BLaER1 treated with 17β-estradiol and CSF1 and Interleukin-3, amounts not matched to agents 10 nM and 100 nM (cell line): ENCODE measurements at regions not wholly inside any gene's neighbourhood (a gene's known extent, or its start where the extent isn't known, plus 50 kb on each side); places are given as distances from the start of the nearest gene placed in this dataset.
"Not testable (repeated sequence)": the region's sequence is repeated elsewhere in the genome, so short reads cannot be mapped to it uniquely, and the experiment has no call there.

ENCODE experiments used
- H3K27ac ChIP-seq, 11 experiments: shearing (Covaris generic); formaldehyde crosslinking; 2 replicates each; pipeline ENCODE4 v1.8.1; 2022
- H3K27me3 ChIP-seq, 11 experiments: shearing (Covaris generic); formaldehyde crosslinking; 2 replicates each; pipeline ENCODE4 v1.8.1; 2022
- H3K36me3 ChIP-seq, 11 experiments: shearing (Covaris generic); formaldehyde crosslinking; 2 replicates each; pipeline ENCODE4 v1.8.1; 2022
- H3K4me1 ChIP-seq, 10 experiments: shearing (Covaris generic); formaldehyde crosslinking; 2 replicates each; pipeline ENCODE4 v1.8.1; 2022
- H3K4me2 ChIP-seq, 11 experiments: shearing (Covaris generic); formaldehyde crosslinking; 2 replicates each; pipeline ENCODE4 v1.8.1; 2022
- H3K4me3 ChIP-seq, 10 experiments: shearing (Covaris generic); formaldehyde crosslinking; 2 replicates each; pipeline ENCODE4 v1.8.1; 2022
- H3K9ac ChIP-seq, 11 experiments: shearing (Covaris generic); formaldehyde crosslinking; 2 replicates each; pipeline ENCODE4 v1.8.1; 2022
- H3K9me3 ChIP-seq, 11 experiments: shearing (Covaris generic); formaldehyde crosslinking; replicated peaks in 1 of 11; 2 replicates each; pipeline ENCODE4 v1.8.1; 2022
- H4K20me1 ChIP-seq, 11 experiments: shearing (Covaris generic); formaldehyde crosslinking; 2 replicates each; pipeline ENCODE4 v1.8.1; 2022
- Cebpa-rat ChIP-seq, 11 experiments: shearing (Covaris generic); IDR thresholded peaks; 2 replicates each; pipeline ENCODE4 v1.8.1; 2022

DNA sequence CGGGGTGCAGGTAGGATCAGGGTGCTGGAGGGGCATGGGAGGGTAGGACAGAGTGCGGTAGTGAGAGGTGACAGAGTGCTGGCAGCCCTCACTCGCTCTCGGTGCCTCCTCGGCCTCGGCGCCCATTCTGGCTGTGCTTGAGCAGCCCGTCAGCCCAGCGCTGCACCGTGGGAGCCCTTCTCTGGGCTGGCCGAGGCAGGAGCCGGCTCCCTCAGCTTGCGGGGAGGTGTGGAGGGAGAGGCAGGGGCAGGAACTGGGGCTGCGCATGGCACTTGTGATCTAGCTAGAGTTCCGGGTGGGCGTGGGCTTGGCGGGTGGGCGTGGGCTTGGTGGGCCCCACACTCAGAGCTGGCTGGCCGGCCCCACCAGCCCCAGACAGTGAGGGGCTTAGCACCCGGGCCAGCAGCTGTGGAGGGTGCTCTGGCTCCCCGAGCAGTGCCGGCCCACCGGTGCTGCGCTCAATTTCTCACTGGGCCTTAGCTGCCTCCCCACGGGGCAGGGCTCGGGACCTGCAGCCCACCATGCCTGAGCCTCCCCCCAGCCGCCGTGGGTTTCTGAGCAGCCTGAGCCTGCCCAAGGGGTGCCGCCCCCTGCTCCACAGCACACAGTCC, 112.8 kb upstream of the DUSP22 start:
- H3K4me2 ChIP-seq, result peak overlapping the region in 5 of 11 experiments; percentile 6 to 93 (median 82); a peak in 5 of 22 replicates
- peak overlapping the region in 5 of 10 experiments; percentile 15 to 58 (median 31); a peak in 6 of 20 replicates for H3K4me3 ChIP-seq
- no peaks in the 10 kb centered on the region for H3K27me3 ChIP-seq
- peaks cover 25 to 35% (median 28%) of the 10 kb centered on the region in 11 experiments for H3K9me3 ChIP-seq
- no peak overlapping the region for H3K9ac ChIP-seq
- H3K36me3 ChIP-seq, result peaks cover 0 to 12% (median 0%) of the 10 kb centered on the region in 11 experiments; a peak in 4 of 22 replicates
- no peak for TF ChIP-seq Cebpa-rat (IDR thresholded peaks at IDR 0.05)
- H4K20me1 ChIP-seq, result no peaks in the 10 kb centered on the region
- peak overlapping the region in 5 of 11 experiments; percentile 18 to 88 (median 53); a peak in 8 of 22 replicates for H3K27ac ChIP-seq
- peaks cover 17 to 55% (median 44%) of the 10 kb centered on the region in 10 experiments for H3K4me1 ChIP-seq

DNA sequence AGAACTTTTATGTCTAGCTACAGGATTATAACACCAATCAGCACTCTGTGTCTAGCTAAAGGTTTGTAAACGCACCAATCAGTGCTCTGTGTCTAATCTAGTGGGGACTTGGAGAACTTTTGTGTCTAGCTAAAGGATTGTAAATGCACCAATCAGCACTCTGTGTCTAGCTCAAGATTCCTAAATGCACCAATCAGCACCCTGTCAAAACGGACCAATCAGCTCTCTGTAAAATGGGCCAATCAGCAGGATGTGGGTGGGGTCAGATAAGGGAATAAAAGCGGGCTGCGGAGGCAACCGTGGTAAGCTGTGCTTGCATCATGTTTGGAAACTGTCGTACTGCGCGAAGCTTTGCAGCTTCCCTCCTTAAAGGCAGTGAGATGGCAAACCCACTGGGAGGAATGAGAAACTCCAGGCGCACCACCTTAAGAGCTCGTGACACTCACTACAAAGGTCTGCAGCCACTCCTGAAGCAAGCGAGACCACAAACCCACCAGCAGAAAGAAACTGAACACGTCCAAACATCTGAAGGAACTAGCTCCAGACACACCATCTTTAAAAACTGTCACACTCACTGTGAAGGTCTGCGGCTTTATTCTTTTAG, 112.1 kb upstream of the DUSP22 start:
- peak in 2 of 11 experiments; percentile 12 to 25; a peak in 1 of 22 replicates for TF ChIP-seq Cebpa-rat (IDR thresholded peaks at IDR 0.05)
- H3K27me3 ChIP-seq, H4K20me1 ChIP-seq: not testable (repeated sequence)
- peak overlapping the region in 9 of 11 experiments; percentile 32 to 88 (median 75); a peak in 16 of 22 replicates for H3K27ac ChIP-seq
- peak overlapping the region in 5 of 10 experiments; percentile 21 to 58 (median 46); a peak in 10 of 20 replicates for H3K4me3 ChIP-seq
- peak overlapping the region; percentile 48 to 93 (median 82) for H3K4me2 ChIP-seq
- peak overlapping the region in 8 of 11 experiments; percentile 53 to 82 (median 70); a peak in 11 of 22 replicates for H3K9ac ChIP-seq
- peaks cover 0 to 12% (median 0%) of the 10 kb centered on the region in 11 experiments; a peak in 4 of 22 replicates for H3K36me3 ChIP-seq
- peaks cover 17 to 63% (median 51%) of the 10 kb centered on the region in 10 experiments for H3K4me1 ChIP-seq
- peaks cover 23 to 31% (median 27%) of the 10 kb centered on the region in 11 experiments for H3K9me3 ChIP-seq

- Histone ChIP-seq H3K9ac (peak overlapping the region in 8 of 11 experiments; percentile 53 to 82 (median 70); a peak in 16 of 22 replicates), H3K9me3 (peaks cover 23 to 31% (median 27%) of the 10 kb centered on the region in 11 experiments), H3K27ac (peak overlapping the region in 9 of 11 experiments; percentile 32 to 88 (median 75); a peak in 17 of 22 replicates), H3K36me3 (peaks cover 0 to 12% (median 0%) of the 10 kb centered on the region in 11 experiments; a peak in 4 of 22 replicates), H3K4me2 (peak overlapping the region; percentile 48 to 93 (median 82)), H4K20me1 (no peaks in the 10 kb centered on the region), H3K27me3 (no peaks in the 10 kb centered on the region; a peak in 1 of 22 replicates), H3K4me3 (peak overlapping the region in 6 of 10 experiments; percentile 2 to 58 (median 34); a peak in 10 of 20 replicates), H3K4me1 (peaks cover 18 to 73% (median 61%) of the 10 kb centered on the region in 10 experiments)
- TF ChIP-seq Cebpa-rat (IDR thresholded peaks at IDR 0.05), result no peak
Observed at GRCh38 chr6:181049-181654, 111.1 kb upstream of the DUSP22 start.

- H3K4me3 ChIP-seq, result peak overlapping the region in 1 of 10 experiments; percentile 32; a peak in 1 of 20 replicates
- peak overlapping the region in 4 of 11 experiments; percentile 26 to 72 (median 55); a peak in 6 of 22 replicates for H3K9ac ChIP-seq
- no peaks in the 10 kb centered on the region; a peak in 1 of 22 replicates for H3K27me3 ChIP-seq
Observed at GRCh38 chr6:183668-184067, 108.6 kb upstream of the DUSP22 start.

GRCh38 chr6:184161-184700, 108.1 kb upstream of the DUSP22 start:
- Histone ChIP-seq H3K9me3 (peaks cover 10 to 11% (median 11%) of the 10 kb centered on the region in 11 experiments), H3K27ac (peak overlapping the region in 6 of 11 experiments; percentile 32 to 88 (median 77); a peak in 11 of 22 replicates), H4K20me1 (no peaks in the 10 kb centered on the region), H3K4me3 (peak overlapping the region in 1 of 10 experiments; percentile 32; a peak in 1 of 20 replicates), H3K36me3 (peaks cover 0 to 6% (median 0%) of the 10 kb centered on the region in 11 experiments; a peak in 3 of 22 replicates), H3K27me3 (no peaks in the 10 kb centered on the region; a peak in 1 of 22 replicates), H3K9ac (peak overlapping the region in 4 of 11 experiments; percentile 26 to 72 (median 55); a peak in 8 of 22 replicates), H3K4me1 (peaks cover 43 to 99% (median 91%) of the 10 kb centered on the region in 10 experiments), H3K4me2 (peak overlapping the region; percentile 11 to 93 (median 81); a peak in 20 of 22 replicates)
- 0 out of 22 replicates have a peak, but pooled peaks of 1 of the 11 experiments have one; percentile 12 for TF ChIP-seq Cebpa-rat (IDR thresholded peaks at IDR 0.05)

More at GRCh38 chr6:183668-184067, 108.6 kb upstream of the DUSP22 start:
- Histone ChIP-seq H3K9me3 (peaks cover 16 to 17% (median 16%) of the 10 kb centered on the region in 11 experiments), H3K4me1 (peaks cover 37 to 93% (median 86%) of the 10 kb centered on the region in 10 experiments), H3K36me3 (peaks cover 0 to 6% (median 0%) of the 10 kb centered on the region in 11 experiments; a peak in 3 of 22 replicates), H3K27ac (peak overlapping the region in 6 of 11 experiments; percentile 32 to 88 (median 77); a peak in 11 of 22 replicates), H3K4me2 (peak overlapping the region in 9 of 11 experiments; percentile 56 to 93 (median 82); a peak in 17 of 22 replicates), H4K20me1 (no peaks in the 10 kb centered on the region)
- no peak for TF ChIP-seq Cebpa-rat (IDR thresholded peaks at IDR 0.05)

GRCh38 chr6:186340-186965, 105.8 kb upstream of the DUSP22 start:
- Histone ChIP-seq H3K4me1 (peaks cover 41 to 100% (median 92%) of the 10 kb centered on the region in 10 experiments), H4K20me1 (no peaks in the 10 kb centered on the region), H3K4me3 (no peak overlapping the region), H3K27me3 (peaks cover 0 to 11% (median 0%) of the 10 kb centered on the region in 11 experiments; a peak in 5 of 22 replicates), H3K36me3 (no peaks in the 10 kb centered on the region), H3K9ac (peak overlapping the region in 4 of 11 experiments; percentile 20 to 72 (median 49); a peak in 8 of 22 replicates), H3K27ac (peak overlapping the region in 7 of 11 experiments; percentile 1 to 88 (median 59); a peak in 12 of 22 replicates), H3K9me3 (no peaks in the 10 kb centered on the region), H3K4me2 (peak overlapping the region; percentile 66 to 93 (median 81))
- TF ChIP-seq Cebpa-rat (IDR thresholded peaks at IDR 0.05), result no peak

- peak overlapping the region in 7 of 11 experiments; percentile 1 to 88 (median 59); a peak in 13 of 22 replicates for H3K27ac ChIP-seq
- peak overlapping the region; percentile 66 to 93 (median 81) for H3K4me2 ChIP-seq
- H3K36me3 ChIP-seq, result no peaks in the 10 kb centered on the region
- no peaks in the 10 kb centered on the region for H4K20me1 ChIP-seq
- H3K4me3 ChIP-seq, result no peak overlapping the region
- TF ChIP-seq Cebpa-rat (IDR thresholded peaks at IDR 0.05), result no peak
- H3K27me3 ChIP-seq, result peaks cover 0 to 11% (median 0%) of the 10 kb centered on the region in 11 experiments; a peak in 5 of 22 replicates
- no peaks in the 10 kb centered on the region for H3K9me3 ChIP-seq
- H3K4me1 ChIP-seq, result peaks cover 39 to 93% (median 84%) of the 10 kb centered on the region in 10 experiments
- peak overlapping the region in 6 of 11 experiments; percentile 4 to 72 (median 34); a peak in 7 of 22 replicates for H3K9ac ChIP-seq
Observed at GRCh38 chr6:187210-187861, 105.0 kb upstream of the DUSP22 start.
